Liver (tissue), 8 donors: ENCODE measurements at regions not wholly inside any gene's neighbourhood (a gene's known extent, or its start where the extent isn't known, plus 50 kb on each side); places are given as distances from the start of the nearest gene placed in this dataset.

Experiments
- DNase-seq: peaks from one replicate; pipeline ENCODE4 v3.0.0-alpha.2; 2017; ENCODE audit warnings: low spot score
- H3K27ac ChIP-seq, 2 donors: one replicate each; pipeline ENCODE4 v1.7.0; 2013; ENCODE audit warnings: inconsistent platforms in 2 of 2, low read length in 2 of 2, control low read depth in 1 of 2, low read depth in 1 of 2, mild to moderate bottlenecking in 1 of 2
- H3K27me3 ChIP-seq, 4 donors: one replicate each; pipeline versions ENCODE4 v1.6.1 to v1.7.0; 2013; ENCODE audit warnings: low read length in 3 of 4, inconsistent platforms in 1 of 4, mild to moderate bottlenecking in 1 of 4, moderate library complexity in 1 of 4; ENCODE audit not compliant: control insufficient read depth in 4 of 4, insufficient read depth in 4 of 4
- H3K36me3 ChIP-seq, 4 donors: one replicate each; pipeline versions ENCODE4 v1.6.1 to v1.7.0; 2013; ENCODE audit warnings: low read length in 3 of 4, mild to moderate bottlenecking in 3 of 4, low read depth in 1 of 4, moderate library complexity in 1 of 4; ENCODE audit not compliant: control insufficient read depth in 4 of 4, insufficient read depth in 3 of 4
- H3K4me1 ChIP-seq, 4 donors: one replicate each; pipeline versions ENCODE4 v1.6.1 to v1.7.0; 2013; ENCODE audit warnings: low read length in 3 of 4, mild to moderate bottlenecking in 3 of 4, moderate library complexity in 1 of 4; ENCODE audit not compliant: control insufficient read depth in 4 of 4, insufficient read depth in 4 of 4
- H3K4me3 ChIP-seq, 3 donors: one replicate each; pipeline versions ENCODE4 v1.6.1 to v1.7.0; 2013; ENCODE audit warnings: low read length in 3 of 3, control low read depth in 1 of 3, low read depth in 1 of 3, mild to moderate bottlenecking in 1 of 3
- H3K9ac ChIP-seq, 2 donors: one replicate each; pipeline ENCODE4 v1.7.0; 2013; ENCODE audit warnings: low read length in 2 of 2, mild to moderate bottlenecking in 2 of 2, moderate library complexity in 2 of 2, control low read depth in 1 of 2, low read depth in 1 of 2
- H3K9me3 ChIP-seq, 4 donors: one replicate each; pipeline versions ENCODE4 v1.6.1 to v1.7.0; 2013; ENCODE audit warnings: low read length in 3 of 4; ENCODE audit not compliant: control insufficient read depth in 4 of 4
- ATF3 ChIP-seq: IDR thresholded peaks from 2 replicates; pipeline ENCODE4 v1.6.1; 2016; ENCODE audit warnings: antibody characterized with exemption
- CTCF ChIP-seq: fragments of 150-350 bp; IDR thresholded peaks from 2 replicates; pipeline ENCODE4 v1.5.1; 2017; ENCODE audit warnings: improper control_type of control experiment, low read depth, low read length; ENCODE audit not compliant: missing input control
- EGR1 ChIP-seq, 2 donors: IDR thresholded peaks; 2 replicates each; pipeline ENCODE4 v1.6.1; 2016 to 2018; ENCODE audit warnings: antibody characterized with exemption in 2 of 2, low read depth in 2 of 2
- FOXA1 ChIP-seq: IDR thresholded peaks from 2 replicates; pipeline ENCODE4 v1.6.1; 2016; ENCODE audit warnings: antibody characterized with exemption
- GABPA ChIP-seq, 2 donors: IDR thresholded peaks in 1 of 2; conservative IDR thresholded peaks in 1 of 2; 2 replicates each; pipeline ENCODE4 v1.6.1; 2016; ENCODE audit warnings: antibody characterized with exemption in 2 of 2, mild to moderate bottlenecking in 1 of 2, moderate library complexity in 1 of 2
- HNF4G ChIP-seq: IDR thresholded peaks from 2 replicates; pipeline ENCODE4 v1.6.1; 2016; ENCODE audit warnings: antibody characterized with exemption
- JUND ChIP-seq, 2 donors: IDR thresholded peaks; 2 replicates each; pipeline ENCODE4 v1.6.1; 2016; ENCODE audit warnings: antibody characterized with exemption in 2 of 2
- MAX ChIP-seq: IDR thresholded peaks from 2 replicates; pipeline ENCODE4 v1.6.1; 2016; ENCODE audit warnings: antibody characterized with exemption
- RAD21 ChIP-seq, 2 donors: IDR thresholded peaks; 2 replicates each; pipeline ENCODE4 v1.6.1; 2016; ENCODE audit warnings: antibody characterized with exemption in 2 of 2, mild to moderate bottlenecking in 2 of 2
- REST ChIP-seq: IDR thresholded peaks from 2 replicates; pipeline ENCODE4 v1.6.1; 2016; ENCODE audit warnings: antibody characterized with exemption, mild to moderate bottlenecking
- RXRA ChIP-seq, 2 donors: IDR thresholded peaks; 2 replicates each; pipeline ENCODE4 v1.6.1; 2017 to 2018; ENCODE audit warnings: antibody characterized with exemption in 2 of 2, mild to moderate bottlenecking in 1 of 2
- YY1 ChIP-seq: IDR thresholded peaks from 2 replicates; pipeline ENCODE4 v1.6.1; 2016; ENCODE audit warnings: antibody characterized with exemption, mild to moderate bottlenecking
- ZBTB33 ChIP-seq: IDR thresholded peaks from 2 replicates; pipeline ENCODE4 v1.6.1; 2016; ENCODE audit warnings: antibody characterized with exemption
- WGBS: extraction: QIAGEN DNeasy Blood & Tissue Kit; methylation state at CpG from one replicate; pipeline ENCODE4 v1.1.7; 2013; 5-methylcytosine and 5-hydroxymethylcytosine counted together
- donor health status: healthy.
- donor health status: healthy.
- donor health status: healthy.
- donor health status: healthy.
- donor health status: healthy.

DNA sequence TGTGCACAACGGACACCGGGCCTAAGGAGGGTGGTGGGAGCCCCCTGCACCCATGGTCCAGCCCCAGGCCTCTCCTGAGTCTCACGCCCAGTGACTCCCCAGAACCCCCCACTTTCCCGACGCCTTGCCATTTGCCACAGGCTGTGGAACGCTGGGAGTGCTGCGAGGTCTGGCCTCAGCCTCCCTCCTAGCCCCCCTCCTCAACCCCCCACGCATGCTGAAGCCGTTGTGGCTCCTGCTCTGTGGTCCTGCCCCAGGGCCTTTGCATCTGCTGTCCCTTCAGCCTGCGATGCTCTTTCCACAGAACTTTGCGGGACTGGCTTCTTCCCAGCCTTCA is 226.0 kb upstream of the GSE1 start:
- Histone ChIP-seq H3K9ac (no peak overlapping the region), H3K27me3 (no peaks in the 10 kb centered on the region), H3K27ac (no peak overlapping the region), H3K4me3 (no peak overlapping the region), H3K4me1 (peaks cover 8 to 17% (median 11%) of the 10 kb centered on the region in 4 donors), H3K9me3 (no peaks in the 10 kb centered on the region), H3K36me3 (no peaks in the 10 kb centered on the region)
- 97% methylated on average over 11 of the region's 11 CpGs for WGBS
- DNase-seq: no peak
- no peak for TF ChIP-seq JUND (IDR thresholded peaks at IDR 0.05)
- no peak for TF ChIP-seq RAD21 (IDR thresholded peaks at IDR 0.05)

DNA sequence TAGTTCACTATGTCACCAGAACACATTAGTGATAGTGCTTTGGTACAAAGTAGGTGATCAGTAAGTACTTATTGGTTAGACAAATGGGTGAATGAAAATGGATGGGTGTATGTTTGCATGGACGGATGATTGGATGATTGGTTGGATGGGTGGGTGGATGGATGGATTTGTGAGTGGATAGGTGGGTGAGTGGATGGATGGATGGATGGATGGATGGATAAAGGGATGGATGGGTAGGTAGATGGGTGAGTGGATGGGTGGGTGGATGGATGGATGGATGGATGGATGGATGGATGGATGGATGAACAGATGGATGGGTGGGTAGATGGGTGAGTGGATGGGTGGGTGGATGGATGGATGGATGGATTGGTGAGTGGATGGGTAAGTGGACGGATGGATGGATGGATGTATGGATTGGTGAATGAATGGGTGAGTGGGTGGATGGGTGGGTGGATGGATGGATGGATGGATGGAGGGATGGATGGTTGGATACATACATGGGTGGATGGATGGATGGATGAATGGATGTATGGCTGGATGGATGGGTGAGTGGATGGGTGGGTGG is 225.3 kb upstream of the GSE1 start:
- H3K9me3 ChIP-seq: no peaks in the 10 kb centered on the region
- no peaks in the 10 kb centered on the region for H3K36me3 ChIP-seq
- H3K4me1 ChIP-seq: peaks cover 8 to 17% (median 11%) of the 10 kb centered on the region in 4 donors
- H3K4me3 ChIP-seq: no peak overlapping the region
- no peak for DNase-seq
- TF ChIP-seq RXRA (IDR thresholded peaks at IDR 0.05): no peak
- no peak for TF ChIP-seq GABPA (IDR thresholded peaks at IDR 0.05 in 1 of 2, conservative IDR thresholded peaks at IDR 0.05 in 1 of 2)
- TF ChIP-seq EGR1 (IDR thresholded peaks at IDR 0.05; ENCODE audit: low read depth in 2 of 2): no peak
- TF ChIP-seq ATF3: no peak
- no peak for TF ChIP-seq MAX
- TF ChIP-seq YY1: no peak
- no peak for TF ChIP-seq RAD21 (IDR thresholded peaks at IDR 0.05)
- no peak for TF ChIP-seq HNF4G
- no peak for TF ChIP-seq JUND (IDR thresholded peaks at IDR 0.05)
- TF ChIP-seq CTCF: no peak
- TF ChIP-seq REST: no peak
- TF ChIP-seq FOXA1: no peak
- no peak for TF ChIP-seq ZBTB33
- H3K9ac ChIP-seq: no peak overlapping the region
- H3K27ac ChIP-seq: no peak overlapping the region
- H3K27me3 ChIP-seq: no peaks in the 10 kb centered on the region
- 99% methylated on average over 2 of the region's 2 CpGs for WGBS
